ENCODE measurements at regions not wholly inside any gene's neighbourhood (a gene's known extent, or its start where the extent isn't known, plus 50 kb on each side); places are given as distances from the start of the nearest gene placed in this dataset.

DNA sequence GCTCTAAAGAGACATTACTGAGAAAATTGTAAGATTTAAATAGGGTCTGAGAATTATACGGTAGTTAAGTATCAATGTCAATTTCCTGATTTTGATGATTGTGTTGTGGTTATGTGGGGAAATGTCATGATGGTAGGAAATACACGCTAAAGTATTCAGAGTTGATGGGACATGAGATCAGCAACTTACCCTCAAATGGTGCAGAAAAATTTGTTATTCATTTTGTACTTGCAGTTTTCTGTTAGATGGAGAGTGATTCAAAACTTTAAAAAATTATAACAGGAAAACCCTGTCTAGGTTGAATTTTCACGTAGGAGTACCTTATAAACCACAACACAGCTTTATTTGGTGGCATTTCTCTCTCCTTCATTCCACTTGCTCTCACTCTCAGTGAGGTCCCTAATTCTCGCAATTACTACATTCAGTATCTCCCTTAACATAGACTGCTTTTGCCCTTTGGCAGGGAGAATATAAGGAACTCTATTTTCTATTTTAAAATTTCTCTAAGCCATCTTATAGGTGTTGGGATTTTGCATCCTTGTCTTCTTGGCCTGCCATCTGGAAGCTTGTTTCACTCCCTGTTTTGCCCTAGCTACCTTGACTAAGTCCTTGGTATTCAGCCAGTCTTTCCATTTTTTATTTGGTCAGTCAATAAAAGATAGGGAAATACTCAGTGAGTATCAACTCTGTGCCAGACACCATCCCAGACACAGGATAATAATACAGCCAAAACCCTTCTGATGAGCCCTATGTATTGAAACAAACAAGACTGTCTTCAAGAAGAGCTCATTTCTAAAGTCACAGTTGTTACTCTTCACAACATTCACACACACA is 550.6 kb upstream of the ACVR2A start:
- Mint-ChIP-seq H3K9me3 (no peaks in the 10 kb centered on the region), H3K36me3 (ENCODE audit: low read depth) (no peaks in the 10 kb centered on the region), H3K27ac (peak overlapping the region; percentile 68), H3K4me3 (peak overlapping the region; percentile 18), H3K27me3 (no peaks in the 10 kb centered on the region), H3K4me1 (ENCODE audit: low read depth) (peaks cover 58% of the 10 kb centered on the region)
- ATAC-seq (ENCODE audit: poor library complexity) (peak; percentile 37), DNase-seq (peak in 3 of 14 experiments; percentile 5 to 44 (median 25))
- Histone ChIP-seq H3K36me3 (ENCODE audit: insufficient read depth, low read length) (no peaks in the 10 kb centered on the region), H3K27me3 (ENCODE audit: control insufficient read depth in 1 of 2, insufficient read depth in 2 of 2, low read length in 2 of 2) (no peaks in the 10 kb centered on the region), H3K4me1 (ENCODE audit: insufficient read depth, low read length) (peaks cover 19% of the 10 kb centered on the region), H3K9me3 (ENCODE audit: control insufficient read depth in 1 of 2, insufficient read depth in 1 of 2, low read length in 2 of 2) (no peaks in the 10 kb centered on the region), H3K4me3 (ENCODE audit: low read length) (no peak overlapping the region), H3K27ac (ENCODE audit: low read depth in 1 of 2, low read length in 2 of 2) (no peak overlapping the region)
- POLR2A ChIA-PET = interaction anchor here (0.8 kb wide), 1 partner anchor 336 kb away, joined by 4 read pairs; no protein-coding TSS in a partner anchor
- CTCF ChIA-PET = interaction anchor here (1.5 kb wide), 1 partner anchor 10 kb away, joined by 3 read pairs; no protein-coding TSS in a partner anchor
- TF ChIP-seq, protein P1, sequence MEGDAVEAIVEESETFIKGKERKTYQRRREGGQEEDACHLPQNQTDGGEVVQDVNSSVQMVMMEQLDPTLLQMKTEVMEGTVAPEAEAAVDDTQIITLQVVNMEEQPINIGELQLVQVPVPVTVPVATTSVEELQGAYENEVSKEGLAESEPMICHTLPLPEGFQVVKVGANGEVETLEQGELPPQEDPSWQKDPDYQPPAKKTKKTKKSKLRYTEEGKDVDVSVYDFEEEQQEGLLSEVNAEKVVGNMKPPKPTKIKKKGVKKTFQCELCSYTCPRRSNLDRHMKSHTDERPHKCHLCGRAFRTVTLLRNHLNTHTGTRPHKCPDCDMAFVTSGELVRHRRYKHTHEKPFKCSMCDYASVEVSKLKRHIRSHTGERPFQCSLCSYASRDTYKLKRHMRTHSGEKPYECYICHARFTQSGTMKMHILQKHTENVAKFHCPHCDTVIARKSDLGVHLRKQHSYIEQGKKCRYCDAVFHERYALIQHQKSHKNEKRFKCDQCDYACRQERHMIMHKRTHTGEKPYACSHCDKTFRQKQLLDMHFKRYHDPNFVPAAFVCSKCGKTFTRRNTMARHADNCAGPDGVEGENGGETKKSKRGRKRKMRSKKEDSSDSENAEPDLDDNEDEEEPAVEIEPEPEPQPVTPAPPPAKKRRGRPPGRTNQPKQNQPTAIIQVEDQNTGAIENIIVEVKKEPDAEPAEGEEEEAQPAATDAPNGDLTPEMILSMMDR (IDR thresholded peaks at IDR 0.05) = no peak
- intact Hi-C loops (cut with DNase I, micrococcal nuclease) = loop anchor here (5.0 kb wide), 2 partner anchors 33 to 38 kb away; no protein-coding TSS in a partner anchor

DNA sequence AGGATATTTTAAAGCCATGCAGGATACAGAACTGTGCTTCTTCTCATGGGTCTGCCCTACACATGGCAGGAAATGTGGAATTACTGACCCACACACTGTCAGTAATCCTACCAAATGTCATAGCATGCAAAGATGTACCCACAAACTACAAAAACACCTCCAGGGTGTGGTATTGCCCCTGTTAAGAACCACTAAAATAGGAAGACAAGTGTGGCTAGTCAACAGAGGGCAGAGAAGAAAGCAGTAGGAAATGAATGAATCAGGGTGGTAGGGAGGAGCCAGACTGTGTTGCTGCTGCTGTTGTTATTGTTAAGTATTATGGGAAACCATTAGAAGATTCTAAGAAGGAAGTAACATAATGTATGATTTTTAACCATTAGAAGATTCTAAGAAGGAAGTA is 556.7 kb upstream of the ACVR2A start:
- Histone ChIP-seq H3K27ac (ENCODE audit: low read depth in 1 of 2, low read length in 2 of 2) (no peak overlapping the region), H3K9me3 (ENCODE audit: control insufficient read depth in 1 of 2, insufficient read depth in 1 of 2, low read length in 2 of 2) (no peaks in the 10 kb centered on the region), H3K36me3 (ENCODE audit: insufficient read depth, low read length) (no peaks in the 10 kb centered on the region), H3K4me1 (ENCODE audit: insufficient read depth, low read length) (no peaks in the 10 kb centered on the region), H3K27me3 (ENCODE audit: control insufficient read depth in 1 of 2, insufficient read depth in 2 of 2, low read length in 2 of 2) (no peaks in the 10 kb centered on the region), H3K4me3 (ENCODE audit: low read length) (no peak overlapping the region)
- Mint-ChIP-seq H3K27ac (peak overlapping the region; percentile 10), H3K9me3 (no peaks in the 10 kb centered on the region), H3K36me3 (ENCODE audit: low read depth) (no peaks in the 10 kb centered on the region), H3K27me3 (no peaks in the 10 kb centered on the region), H3K4me1 (ENCODE audit: low read depth) (peaks cover 20% of the 10 kb centered on the region), H3K4me3 (no peak overlapping the region)
- TF ChIP-seq, protein P1 (IDR thresholded peaks at IDR 0.05) = no peak
- ATAC-seq (ENCODE audit: poor library complexity) (peak; percentile 97), DNase-seq (peak in 10 of 14 experiments; percentile 2 to 81 (median 18))
- POLR2A ChIA-PET = interaction anchor here (1.2 kb wide), 1 partner anchor 17 kb away, joined by 4 read pairs; no protein-coding TSS in a partner anchor
- intact Hi-C loops (cut with DNase I, micrococcal nuclease) = loop anchor here (1.0 to 5.0 kb wide), 2 partner anchors 619 to 623 kb away; no protein-coding TSS in a partner anchor
- CTCF ChIA-PET = no interaction called here

DNA sequence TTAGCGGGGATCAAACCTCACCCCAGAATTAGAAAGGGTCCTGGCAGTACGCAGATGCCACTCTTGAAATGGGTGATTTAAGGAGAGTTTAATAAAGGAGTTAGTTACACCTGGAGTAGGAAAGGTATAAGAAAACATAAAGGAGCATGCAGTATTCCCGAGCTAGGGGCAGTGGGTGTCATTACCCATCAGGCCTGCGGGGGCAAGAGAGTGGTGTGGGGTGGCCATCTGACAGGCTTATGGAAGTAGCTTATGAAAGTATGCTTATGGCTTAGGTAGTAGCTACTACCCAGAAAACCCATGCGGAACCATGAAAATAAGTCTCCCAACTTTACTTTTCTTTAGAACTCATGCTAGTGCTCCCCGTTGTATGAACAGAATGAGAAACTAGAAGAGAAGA is 568.9 kb upstream of the ACVR2A start:
- ChIA-PET POLR2A (no interaction called here), CTCF (no interaction called here)
- Histone ChIP-seq H3K4me3 (ENCODE audit: low read length) (no peak overlapping the region), H3K36me3 (ENCODE audit: insufficient read depth, low read length) (no peaks in the 10 kb centered on the region), H3K4me1 (ENCODE audit: insufficient read depth, low read length) (no peaks in the 10 kb centered on the region), H3K27ac (ENCODE audit: low read depth in 1 of 2, low read length in 2 of 2) (no peak overlapping the region), H3K27me3 (ENCODE audit: control insufficient read depth in 1 of 2, insufficient read depth in 2 of 2, low read length in 2 of 2) (no peaks in the 10 kb centered on the region), H3K9me3 (ENCODE audit: control insufficient read depth in 1 of 2, insufficient read depth in 1 of 2, low read length in 2 of 2) (no peaks in the 10 kb centered on the region)
- ATAC-seq (ENCODE audit: poor library complexity) = no peak
- Mint-ChIP-seq H3K27ac (no peak overlapping the region), H3K4me1 (ENCODE audit: low read depth) (no peaks in the 10 kb centered on the region), H3K27me3 (no peaks in the 10 kb centered on the region), H3K9me3 (peaks cover 3% of the 10 kb centered on the region), H3K4me3 (no peak overlapping the region), H3K36me3 (ENCODE audit: low read depth) (no peaks in the 10 kb centered on the region)
- intact Hi-C loops (cut with DNase I, micrococcal nuclease) = no loop called here
- DNase-seq = no peak
- TF ChIP-seq, protein P1 (IDR thresholded peaks at IDR 0.05) = no peak
